Gastroesophageal sphincter (tissue), 4 donors: ENCODE measurements at regions not wholly inside any gene's neighbourhood (a gene's known extent, or its start where the extent isn't known, plus 50 kb on each side); places are given as distances from the start of the nearest gene placed in this dataset.

Experiments used
- ATAC-seq: fragments of 150-250 bp; one replicate; pipeline ENCODE4 v1.9.1; 2016; ENCODE audit warnings: mild to moderate bottlenecking, moderate library complexity
- H3K27ac ChIP-seq, 4 donors: fragments of 200-600 bp; sonication (generic) in 3 of 4; 1 replicate in 3 of 4; 2 replicates in 1 of 4; pipeline ENCODE4 v1.5.1; 2016 to 2019
- H3K27me3 ChIP-seq: fragments of 200-600 bp; sonication (generic); one replicate; pipeline ENCODE4 v1.5.1; 2019
- H3K36me3 ChIP-seq, 2 donors: fragments of 200-600 bp; sonication (generic); one replicate each; pipeline ENCODE4 v1.5.1; 2019; ENCODE audit warnings: control low read depth in 1 of 2
- H3K4me1 ChIP-seq, 3 donors: fragments of 200-600 bp; sonication (generic); 1 replicate in 2 of 3; 2 replicates in 1 of 3; pipeline ENCODE4 v1.5.1; 2016 to 2019; ENCODE audit warnings: control low read depth in 2 of 3
- H3K4me3 ChIP-seq, 2 donors: fragments of 200-600 bp; sonication (generic); one replicate each; pipeline ENCODE4 v1.5.1; 2019; ENCODE audit warnings: mild to moderate bottlenecking in 1 of 2, moderate library complexity in 1 of 2
- H3K9me3 ChIP-seq, 3 donors: fragments of 200-600 bp; sonication (generic); one replicate each; pipeline ENCODE4 v1.5.1; 2017 to 2019; ENCODE audit warnings: control low read depth in 2 of 3
- CTCF ChIP-seq, 4 experiments: fragments of 200-600 bp in 2 of 4; fragments of 450-650 bp in 2 of 4; sonication (generic) in 1 of 4; IDR thresholded peaks; one replicate each; pipeline ENCODE4 v1.5.1; 2017 to 2019; ENCODE audit warnings: antibody characterized with exemption in 4 of 4, mild to moderate bottlenecking in 2 of 4, moderate library complexity in 2 of 4
- EP300 ChIP-seq: sonication (generic); formaldehyde crosslinking; IDR thresholded peaks from one replicate; pipeline ENCODE4 v1.6.1; 2017; ENCODE audit warnings: antibody characterized with exemption, mild to moderate bottlenecking
- POLR2A ChIP-seq, 2 donors: fragments of 450-650 bp; IDR thresholded peaks; one replicate each; pipeline ENCODE4 v1.6.1; 2017; ENCODE audit warnings: antibody characterized with exemption in 2 of 2, mild to moderate bottlenecking in 2 of 2, moderate library complexity in 1 of 2
- POLR2AphosphoS5 ChIP-seq: sonication (generic); formaldehyde crosslinking; IDR thresholded peaks from one replicate; pipeline ENCODE4 v1.6.1; 2017; ENCODE audit warnings: antibody characterized with exemption
- WGBS, 2 donors: methylation state at CpG; one replicate each; pipeline ENCODE4 v1.1.5; 2018; ENCODE audit warnings: low coverage in 1 of 2; 5-methylcytosine and 5-hydroxymethylcytosine counted together

- no peak overlapping the region for H3K27ac ChIP-seq
- H3K9me3 ChIP-seq, result no peaks in the 10 kb centered on the region
- no peaks in the 10 kb centered on the region for H3K27me3 ChIP-seq
- H3K4me3 ChIP-seq, result no peak overlapping the region
- H3K4me1 ChIP-seq, result no peaks in the 10 kb centered on the region
- no peak for ATAC-seq
- TF ChIP-seq POLR2AphosphoS5, result no peak
- no peak for TF ChIP-seq POLR2A (IDR thresholded peaks at IDR 0.05)
- no peak for TF ChIP-seq CTCF (IDR thresholded peaks at IDR 0.05)
- TF ChIP-seq EP300, result no peak
- WGBS, 2 donors, result 79 to 83% methylated on average over 2 of the region's 2 CpGs
- no peaks in the 10 kb centered on the region for H3K36me3 ChIP-seq
Measured at GRCh38 chr13:86299128-86299527, 499.9 kb upstream of the SLITRK6 start.

GRCh38 chr13:86309881-86310280 is 510.7 kb upstream of the SLITRK6 start:
- no peak for TF ChIP-seq POLR2A (IDR thresholded peaks at IDR 0.05)
- TF ChIP-seq EP300, result no peak
- no peak for TF ChIP-seq POLR2AphosphoS5
- no peak for TF ChIP-seq CTCF (IDR thresholded peaks at IDR 0.05)
- Histone ChIP-seq H3K27me3 (no peaks in the 10 kb centered on the region), H3K4me1 (no peaks in the 10 kb centered on the region), H3K36me3 (no peaks in the 10 kb centered on the region), H3K27ac (no peak overlapping the region), H3K4me3 (no peak overlapping the region), H3K9me3 (no peaks in the 10 kb centered on the region)
- no peak for ATAC-seq
- 91% methylated on average over 1 of the region's 1 CpG; no CpG with 5 or more reads in 1 of the 2 donors for WGBS, 2 donors

- Histone ChIP-seq H3K4me3 (no peak overlapping the region), H3K4me1 (no peaks in the 10 kb centered on the region), H3K27ac (no peak overlapping the region), H3K9me3 (no peaks in the 10 kb centered on the region), H3K27me3 (no peaks in the 10 kb centered on the region), H3K36me3 (no peaks in the 10 kb centered on the region)
- no peak for ATAC-seq
- 62 to 100% methylated on average over 1 of the region's 1 CpG for WGBS, 2 donors
- TF ChIP-seq POLR2AphosphoS5, result no peak
- TF ChIP-seq EP300, result no peak
- TF ChIP-seq CTCF (IDR thresholded peaks at IDR 0.05), result no peak
- no peak for TF ChIP-seq POLR2A (IDR thresholded peaks at IDR 0.05)
Measured at GRCh38 chr13:86313421-86313820, 514.2 kb upstream of the SLITRK6 start.

GRCh38 chr13:86318450-86318849 is 519.2 kb upstream of the SLITRK6 start:
- no peaks in the 10 kb centered on the region for H3K36me3 ChIP-seq
- ATAC-seq, result no peak
- H3K4me3 ChIP-seq, result no peak overlapping the region
- H3K27me3 ChIP-seq, result no peaks in the 10 kb centered on the region
- no peak overlapping the region for H3K27ac ChIP-seq
- TF ChIP-seq CTCF (IDR thresholded peaks at IDR 0.05) (no peak), EP300 (no peak), POLR2A (IDR thresholded peaks at IDR 0.05) (no peak), POLR2AphosphoS5 (no peak)
- H3K9me3 ChIP-seq, result no peaks in the 10 kb centered on the region
- WGBS, 2 donors, result 80 to 89% methylated on average over 3 of the region's 3 CpGs
- no peaks in the 10 kb centered on the region for H3K4me1 ChIP-seq

- Histone ChIP-seq H3K27ac (no peak overlapping the region), H3K36me3 (no peaks in the 10 kb centered on the region), H3K4me1 (no peaks in the 10 kb centered on the region), H3K4me3 (no peak overlapping the region), H3K27me3 (no peaks in the 10 kb centered on the region), H3K9me3 (peaks cover 0 to 8% (median 0%) of the 10 kb centered on the region in 3 donors)
- 60 to 73% methylated on average over 3 of the region's 3 CpGs for WGBS, 2 donors
- ATAC-seq, result no peak
- no peak for TF ChIP-seq POLR2A (IDR thresholded peaks at IDR 0.05)
- TF ChIP-seq CTCF (IDR thresholded peaks at IDR 0.05), result no peak
- no peak for TF ChIP-seq POLR2AphosphoS5
- no peak for TF ChIP-seq EP300
Measured at GRCh38 chr13:86324191-86324590, 525.0 kb upstream of the SLITRK6 start.
